Heart left ventricle (tissue), 13 donors: ENCODE measurements at regions not wholly inside any gene's neighbourhood (a gene's known extent, or its start where the extent isn't known, plus 50 kb on each side); places are given as distances from the start of the nearest gene placed in this dataset.

ENCODE experiments used
- POLR2A ChIP-seq, 2 donors: fragments of 450-650 bp; IDR thresholded peaks; one replicate each; pipeline ENCODE4 v1.6.1; 2017; ENCODE audit warnings: antibody characterized with exemption in 2 of 2, mild to moderate bottlenecking in 2 of 2, moderate library complexity in 2 of 2
- TF ChIP-seq, protein P1 (sequence below), 12 donors: fragments of 200-600 bp; sonication (generic) in 4 of 12; IDR thresholded peaks; one replicate each; pipeline versions ENCODE4 v1.5.0 to v1.8.0; 2018 to 2022; ENCODE audit warnings: antibody characterized with exemption in 12 of 12, mild to moderate bottlenecking in 5 of 12
- donor health status: ischemic (EF 13 %, LVEDD 7.1; RV severe dilation, severe dysfunction).
- donor health status: DM: no; HTN: yes; CAD: no.
- donor health status: DM: no; HTN: no; CAD: no.
- donor health status: ischemic (EF 25% LVEDD 6.9; RV normal size, moderate dysfunction).
- donor health status: ischemic (EF 25% LVEDD 5.7; RV mildly dilated, moderate dysfunction).
- donor health status: ischemic (EF 35%, LVEDD 5.7; RV mildly dilated, moderate dysfunction).
- donor health status: nonischemic (EF 11% LVEDD 7.7; RV severe dilation, severe dysfunction).
- donor health status: DM: yes; HTN: yes; CAD: no.
- donor health status: PGD.
- donor health status: ischemic (EF 29% LVEDD 5.4; RV normal size, mild dysfunction).
- donor health status: nonischemic (EF 23%, LVEDD 6.1; RV moderate dilation, normal function).

DNA sequence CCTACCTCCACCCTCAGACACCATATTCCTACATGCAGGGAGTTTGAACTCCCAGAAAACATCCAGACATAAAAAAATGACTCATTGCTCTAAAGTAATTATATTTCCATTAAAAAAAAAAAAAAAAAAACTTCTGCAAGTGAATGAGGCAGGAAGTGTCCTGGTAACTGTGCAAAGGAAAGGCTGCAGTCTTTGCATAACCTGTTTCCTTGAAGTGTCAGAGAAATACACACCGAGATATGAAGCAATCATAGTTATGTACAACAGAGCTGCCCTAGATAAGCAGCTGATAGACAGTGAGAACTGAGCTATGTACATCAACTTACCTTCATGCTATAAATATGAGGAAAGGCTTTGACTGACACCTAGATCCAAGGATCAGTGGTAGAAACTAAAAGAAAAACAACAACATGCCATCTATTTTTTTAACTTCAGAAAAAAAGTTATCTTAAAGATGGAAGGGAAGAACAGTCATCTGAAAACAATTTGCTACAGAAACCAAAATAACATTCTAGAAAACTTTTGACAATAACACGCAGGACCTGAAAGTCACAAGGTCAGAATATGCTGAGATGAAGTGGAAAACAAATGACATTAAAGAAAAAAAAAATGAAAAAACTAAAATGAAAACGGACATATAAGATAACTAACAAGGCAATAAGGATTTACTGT is 263.2 kb downstream of the SEC23A start:
- TF ChIP-seq, protein P1, sequence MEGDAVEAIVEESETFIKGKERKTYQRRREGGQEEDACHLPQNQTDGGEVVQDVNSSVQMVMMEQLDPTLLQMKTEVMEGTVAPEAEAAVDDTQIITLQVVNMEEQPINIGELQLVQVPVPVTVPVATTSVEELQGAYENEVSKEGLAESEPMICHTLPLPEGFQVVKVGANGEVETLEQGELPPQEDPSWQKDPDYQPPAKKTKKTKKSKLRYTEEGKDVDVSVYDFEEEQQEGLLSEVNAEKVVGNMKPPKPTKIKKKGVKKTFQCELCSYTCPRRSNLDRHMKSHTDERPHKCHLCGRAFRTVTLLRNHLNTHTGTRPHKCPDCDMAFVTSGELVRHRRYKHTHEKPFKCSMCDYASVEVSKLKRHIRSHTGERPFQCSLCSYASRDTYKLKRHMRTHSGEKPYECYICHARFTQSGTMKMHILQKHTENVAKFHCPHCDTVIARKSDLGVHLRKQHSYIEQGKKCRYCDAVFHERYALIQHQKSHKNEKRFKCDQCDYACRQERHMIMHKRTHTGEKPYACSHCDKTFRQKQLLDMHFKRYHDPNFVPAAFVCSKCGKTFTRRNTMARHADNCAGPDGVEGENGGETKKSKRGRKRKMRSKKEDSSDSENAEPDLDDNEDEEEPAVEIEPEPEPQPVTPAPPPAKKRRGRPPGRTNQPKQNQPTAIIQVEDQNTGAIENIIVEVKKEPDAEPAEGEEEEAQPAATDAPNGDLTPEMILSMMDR (IDR thresholded peaks at IDR 0.05), result no peak
- no peak for TF ChIP-seq POLR2A (IDR thresholded peaks at IDR 0.05)
